Activated T-cell treated with anti-CD3 and anti-CD28 coated beads, Interleukin-2, amount 50 U/mL, for 72 hours (primary cell): ENCODE measurements at regions not wholly inside any gene's neighbourhood (a gene's known extent, or its start where the extent isn't known, plus 50 kb on each side); places are given as distances from the start of the nearest gene placed in this dataset.

Experiments
- ATAC-seq, 2 donors: fragments of 150-1000 bp; cut with Tn5 transposase; replicated peaks in 1 of 2; 2 replicates each; pipeline ENCODE4 v1.10.0; 2021; ENCODE audit warnings: moderate library complexity in 2 of 2, mild to moderate bottlenecking in 1 of 2
- DNase-seq, 2 donors: peaks; one replicate each; pipeline ENCODE4 v3.0.0; 2021 to 2022; ENCODE audit warnings: mixed read lengths in 1 of 2
- H3K27ac Mint-ChIP-seq: one replicate; pipeline ENCODE4 v1.8.0; 2022; ENCODE audit warnings: mild to moderate bottlenecking, moderate library complexity, mixed read lengths
- H3K27me3 Mint-ChIP-seq: one replicate; pipeline ENCODE4 v1.8.0; 2022; ENCODE audit warnings: low read depth, mixed read lengths
- H3K36me3 Mint-ChIP-seq, 2 donors: one replicate each; pipeline ENCODE4 v1.8.0; 2022; ENCODE audit warnings: mixed read lengths in 2 of 2, mild to moderate bottlenecking in 1 of 2; ENCODE audit not compliant: insufficient read depth in 2 of 2
- H3K4me1 Mint-ChIP-seq: one replicate; pipeline ENCODE4 v1.8.0; 2022; ENCODE audit warnings: low read depth, mixed read lengths
- H3K4me3 Mint-ChIP-seq, 2 donors: one replicate each; pipeline ENCODE4 v1.8.0; 2022; ENCODE audit warnings: mild to moderate bottlenecking in 2 of 2, mixed read lengths in 2 of 2, moderate library complexity in 2 of 2
- H3K9me3 Mint-ChIP-seq, 2 donors: one replicate each; pipeline ENCODE4 v1.8.0; 2022; ENCODE audit warnings: mixed read lengths in 2 of 2

- no peak for ATAC-seq
- no peak overlapping the region for H3K4me3 Mint-ChIP-seq
These were observed 240.2 kb downstream of the AJAP1 start for GRCh38 chr1:4894566-4894965.

GRCh38 chr1:4880626-4881025 lies 226.2 kb downstream of the AJAP1 start:
- no peak overlapping the region for H3K4me3 Mint-ChIP-seq
- DNase-seq (no peak), ATAC-seq (no peak)
- H3K27me3 Mint-ChIP-seq = peaks cover 20% of the 10 kb centered on the region
- no peaks in the 10 kb centered on the region for H3K4me1 Mint-ChIP-seq
- H3K27ac Mint-ChIP-seq = no peak overlapping the region
- H3K9me3 Mint-ChIP-seq = peaks cover 0 to 3% of the 10 kb centered on the region in 2 donors
- peaks cover 0 to 4% of the 10 kb centered on the region in 2 donors for H3K36me3 Mint-ChIP-seq

More at GRCh38 chr1:4894566-4894965, 240.2 kb downstream of the AJAP1 start:
- H3K36me3 Mint-ChIP-seq = peaks cover 0 to 3% of the 10 kb centered on the region in 2 donors
- peaks cover 21% of the 10 kb centered on the region for H3K27me3 Mint-ChIP-seq
- H3K4me1 Mint-ChIP-seq = no peaks in the 10 kb centered on the region
- H3K9me3 Mint-ChIP-seq = peaks cover 9 to 12% of the 10 kb centered on the region in 2 donors
- no peak for DNase-seq
- H3K27ac Mint-ChIP-seq = no peak overlapping the region

GRCh38 chr1:4877426-4877825 lies 223.0 kb downstream of the AJAP1 start:
- Mint-ChIP-seq H3K27me3 (peaks cover 12% of the 10 kb centered on the region), H3K4me3 (no peak overlapping the region), H3K36me3 (no peaks in the 10 kb centered on the region), H3K27ac (no peak overlapping the region), H3K9me3 (no peaks in the 10 kb centered on the region), H3K4me1 (no peaks in the 10 kb centered on the region)
- no peak for ATAC-seq
- no peak for DNase-seq

GRCh38 chr1:4871373-4871772 lies 217.0 kb downstream of the AJAP1 start:
- no peak overlapping the region for H3K27ac Mint-ChIP-seq
- no peaks in the 10 kb centered on the region for H3K9me3 Mint-ChIP-seq
- no peaks in the 10 kb centered on the region for H3K4me1 Mint-ChIP-seq
- no peak overlapping the region for H3K4me3 Mint-ChIP-seq
- DNase-seq (no peak), ATAC-seq (no peak)
- peaks cover 6% of the 10 kb centered on the region for H3K27me3 Mint-ChIP-seq
- H3K36me3 Mint-ChIP-seq = no peaks in the 10 kb centered on the region

- no peak overlapping the region for H3K4me3 Mint-ChIP-seq
- H3K9me3 Mint-ChIP-seq = peaks cover 0 to 2% of the 10 kb centered on the region in 2 donors
- no peaks in the 10 kb centered on the region for H3K36me3 Mint-ChIP-seq
- H3K4me1 Mint-ChIP-seq = no peaks in the 10 kb centered on the region
- H3K27ac Mint-ChIP-seq = no peak overlapping the region
- DNase-seq (no peak), ATAC-seq (no peak)
- H3K27me3 Mint-ChIP-seq = peaks cover 6% of the 10 kb centered on the region
These were observed 214.1 kb downstream of the AJAP1 start for GRCh38 chr1:4868521-4868920.

- Mint-ChIP-seq H3K36me3 (no peaks in the 10 kb centered on the region), H3K27me3 (peaks cover 5% of the 10 kb centered on the region), H3K4me1 (no peaks in the 10 kb centered on the region), H3K27ac (no peak overlapping the region), H3K4me3 (no peak overlapping the region), H3K9me3 (peaks cover 0 to 6% of the 10 kb centered on the region in 2 donors)
- ATAC-seq (no peak), DNase-seq (no peak)
These were observed 202.0 kb downstream of the AJAP1 start for GRCh38 chr1:4856396-4856795.

- ATAC-seq = no peak
- H3K27ac Mint-ChIP-seq = no peak overlapping the region
These were observed 200.0 kb downstream of the AJAP1 start for GRCh38 chr1:4854367-4854766.

GRCh38 chr1:4853904-4854303 lies 199.5 kb downstream of the AJAP1 start:
- DNase-seq (no peak), ATAC-seq (no peak)
- H3K4me3 Mint-ChIP-seq = no peak overlapping the region
- no peaks in the 10 kb centered on the region for H3K4me1 Mint-ChIP-seq
- no peaks in the 10 kb centered on the region for H3K36me3 Mint-ChIP-seq
- no peak overlapping the region for H3K27ac Mint-ChIP-seq
- peaks cover 2 to 7% of the 10 kb centered on the region in 2 donors for H3K9me3 Mint-ChIP-seq
- H3K27me3 Mint-ChIP-seq = peaks cover 5% of the 10 kb centered on the region

More at GRCh38 chr1:4854367-4854766, 200.0 kb downstream of the AJAP1 start:
- DNase-seq = no peak
- no peaks in the 10 kb centered on the region for H3K36me3 Mint-ChIP-seq
- H3K4me3 Mint-ChIP-seq = no peak overlapping the region
- H3K9me3 Mint-ChIP-seq = peaks cover 2 to 6% of the 10 kb centered on the region in 2 donors
- peaks cover 5% of the 10 kb centered on the region for H3K27me3 Mint-ChIP-seq
- H3K4me1 Mint-ChIP-seq = no peaks in the 10 kb centered on the region

GRCh38 chr1:4851385-4852065 lies 197.1 kb downstream of the AJAP1 start:
- H3K9me3 Mint-ChIP-seq = peaks cover 3 to 6% of the 10 kb centered on the region in 2 donors
- H3K27ac Mint-ChIP-seq = no peak overlapping the region
- no peak for ATAC-seq
- no peak overlapping the region for H3K4me3 Mint-ChIP-seq
- H3K4me1 Mint-ChIP-seq = no peaks in the 10 kb centered on the region
- DNase-seq = no peak
- peaks cover 5% of the 10 kb centered on the region for H3K27me3 Mint-ChIP-seq
- H3K36me3 Mint-ChIP-seq = no peaks in the 10 kb centered on the region

- H3K27me3 Mint-ChIP-seq = peaks cover 5% of the 10 kb centered on the region
- H3K9me3 Mint-ChIP-seq = peaks cover 3 to 4% of the 10 kb centered on the region in 2 donors
- H3K36me3 Mint-ChIP-seq = no peaks in the 10 kb centered on the region
- DNase-seq = no peak
- H3K4me1 Mint-ChIP-seq = no peaks in the 10 kb centered on the region
- H3K4me3 Mint-ChIP-seq = no peak overlapping the region
- H3K27ac Mint-ChIP-seq = no peak overlapping the region
- no peak for ATAC-seq
These were observed 194.0 kb downstream of the AJAP1 start for GRCh38 chr1:4848431-4848830.

- H3K4me1 Mint-ChIP-seq = no peaks in the 10 kb centered on the region
- DNase-seq (no peak), ATAC-seq (no peak)
- H3K27ac Mint-ChIP-seq = no peak overlapping the region
- no peak overlapping the region for H3K4me3 Mint-ChIP-seq
- peaks cover 3 to 4% of the 10 kb centered on the region in 2 donors for H3K9me3 Mint-ChIP-seq
- H3K27me3 Mint-ChIP-seq = peaks cover 5% of the 10 kb centered on the region
- no peaks in the 10 kb centered on the region for H3K36me3 Mint-ChIP-seq
These were observed 193.3 kb downstream of the AJAP1 start for GRCh38 chr1:4847711-4848110.
